ENCODE measurements at regions not wholly inside any gene's neighbourhood (a gene's known extent, or its start where the extent isn't known, plus 50 kb on each side); places are given as distances from the start of the nearest gene placed in this dataset.
"Not testable (repeated sequence)": the region's sequence is repeated elsewhere in the genome, so short reads cannot be mapped to it uniquely, and the experiment has no call there.

DNA sequence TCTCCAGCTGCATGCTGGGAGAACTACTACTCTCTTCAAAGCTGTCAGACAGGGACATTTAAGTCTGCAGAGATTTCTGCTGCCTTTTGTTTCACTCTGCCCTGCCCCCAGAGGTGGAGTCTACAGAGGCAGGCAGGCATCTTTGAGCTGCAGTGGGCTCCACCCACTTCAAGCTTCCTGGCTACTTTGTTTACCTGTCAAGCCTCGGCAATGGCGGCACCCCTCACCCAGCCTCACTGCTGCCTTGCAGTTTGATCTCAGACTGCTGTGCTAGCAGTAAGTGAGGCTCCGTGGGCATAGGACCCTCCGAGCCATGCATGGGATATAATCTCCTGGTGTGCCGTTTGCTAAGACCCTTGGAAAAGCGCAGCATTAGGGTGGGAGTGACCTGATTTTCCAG, 61.7 kb downstream of the DMRTA1 start:
- DNase-seq, result not testable (repeated sequence)

DNA sequence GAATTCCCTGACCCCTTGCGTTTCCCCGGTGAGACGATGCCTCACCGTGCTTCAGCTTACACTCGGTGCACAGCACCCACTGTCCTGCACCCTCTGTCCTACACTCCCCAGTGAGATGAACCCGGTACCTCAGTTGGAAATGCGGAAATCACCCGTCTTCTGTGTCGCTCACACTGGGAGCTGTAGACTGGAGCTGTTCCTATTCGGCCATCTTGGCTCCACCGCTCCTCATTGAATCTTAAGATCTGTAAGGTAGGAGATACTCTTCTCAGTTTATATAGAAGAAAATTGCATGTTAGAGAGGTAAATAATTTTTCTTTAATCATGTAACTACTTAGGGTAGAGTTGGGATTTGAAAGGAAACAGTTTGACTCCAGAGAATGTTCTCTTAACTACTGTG, 62.2 kb downstream of the DMRTA1 start:
- no peak for DNase-seq

DNA sequence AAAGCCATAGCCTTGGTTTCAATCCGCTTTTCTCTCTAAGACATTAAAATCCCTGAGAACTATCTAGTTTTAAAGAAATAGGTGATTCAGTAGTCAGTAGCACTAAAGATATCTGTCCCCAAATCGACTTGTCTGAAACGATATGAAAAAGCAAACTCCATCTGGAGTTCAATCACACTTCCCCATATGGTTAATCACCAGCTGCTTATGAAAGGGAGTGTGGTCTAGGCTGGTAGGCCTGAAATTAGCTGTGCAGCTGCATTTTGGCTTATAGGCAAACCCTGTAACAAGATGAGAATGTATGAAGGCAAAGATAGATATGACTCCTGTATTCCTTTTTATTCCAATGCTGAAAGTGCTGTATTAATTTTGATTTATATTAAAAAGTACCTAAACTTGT, 65.9 kb downstream of the DMRTA1 start:
- DNase-seq, result no peak

DNA sequence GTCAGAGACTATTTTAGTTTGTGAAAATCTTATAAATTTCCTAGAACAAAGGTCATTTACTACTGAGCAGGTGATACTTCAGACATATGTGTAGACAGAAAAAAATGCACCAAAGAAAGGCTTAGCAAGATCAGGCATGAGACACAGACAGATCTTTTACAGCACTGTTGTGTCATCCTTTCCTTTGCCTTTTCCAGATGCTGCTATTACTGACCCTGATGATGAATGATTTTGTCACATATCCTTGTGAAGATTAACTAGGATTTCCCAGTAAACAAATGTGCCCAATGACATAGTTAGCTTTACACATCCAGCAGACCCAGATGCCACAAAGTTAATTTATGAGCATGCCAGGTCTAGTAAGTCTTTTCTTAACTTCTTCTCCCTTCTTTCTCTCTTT, 68.2 kb downstream of the DMRTA1 start:
- no peak for DNase-seq

DNA sequence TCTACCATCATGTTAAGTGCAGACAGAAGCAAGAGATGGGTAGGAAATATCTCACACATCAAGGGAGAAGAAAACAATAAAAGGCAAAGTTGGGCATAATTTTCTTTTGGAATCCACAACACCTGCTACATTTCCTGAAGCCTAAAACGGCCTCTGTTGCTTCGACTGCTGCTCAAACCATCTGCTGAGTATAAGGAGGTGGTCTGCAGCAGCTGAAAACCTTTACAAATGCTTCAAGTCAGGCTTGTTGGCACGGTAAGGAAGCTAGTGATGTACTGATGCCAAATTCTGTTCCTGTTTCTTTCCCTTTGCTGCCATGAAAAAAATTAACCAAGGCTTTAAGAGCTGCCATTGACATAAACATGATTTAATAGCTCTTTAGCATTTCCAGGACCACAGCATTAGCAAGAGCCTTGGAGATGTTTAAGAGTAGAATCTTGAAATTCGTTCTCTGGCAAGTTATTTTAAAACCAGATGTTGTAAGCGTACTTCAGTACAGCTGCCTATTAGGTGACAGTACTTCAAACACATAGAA, 75.6 kb downstream of the DMRTA1 start:
- DNase-seq, result no peak

DNA sequence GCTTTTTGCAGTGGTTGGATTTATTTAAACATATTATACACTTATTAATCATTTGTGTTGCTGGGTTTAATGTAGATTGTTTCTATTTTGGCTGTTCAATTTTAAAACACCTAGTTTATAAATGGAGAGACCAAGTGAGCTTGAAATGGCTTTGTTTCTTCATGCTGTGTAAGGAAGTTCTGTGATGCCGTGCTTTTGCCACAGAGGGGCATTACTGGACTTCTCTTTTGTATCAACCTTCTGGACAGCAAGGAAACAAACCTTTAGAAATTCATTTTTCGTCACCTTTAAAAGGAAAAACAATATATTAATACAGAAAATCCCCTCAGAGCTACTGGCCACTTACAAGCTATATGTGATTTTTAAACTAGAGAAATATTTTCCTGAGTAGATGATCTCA, 81.9 kb downstream of the DMRTA1 start:
- peak; percentile 2 for DNase-seq

DNA sequence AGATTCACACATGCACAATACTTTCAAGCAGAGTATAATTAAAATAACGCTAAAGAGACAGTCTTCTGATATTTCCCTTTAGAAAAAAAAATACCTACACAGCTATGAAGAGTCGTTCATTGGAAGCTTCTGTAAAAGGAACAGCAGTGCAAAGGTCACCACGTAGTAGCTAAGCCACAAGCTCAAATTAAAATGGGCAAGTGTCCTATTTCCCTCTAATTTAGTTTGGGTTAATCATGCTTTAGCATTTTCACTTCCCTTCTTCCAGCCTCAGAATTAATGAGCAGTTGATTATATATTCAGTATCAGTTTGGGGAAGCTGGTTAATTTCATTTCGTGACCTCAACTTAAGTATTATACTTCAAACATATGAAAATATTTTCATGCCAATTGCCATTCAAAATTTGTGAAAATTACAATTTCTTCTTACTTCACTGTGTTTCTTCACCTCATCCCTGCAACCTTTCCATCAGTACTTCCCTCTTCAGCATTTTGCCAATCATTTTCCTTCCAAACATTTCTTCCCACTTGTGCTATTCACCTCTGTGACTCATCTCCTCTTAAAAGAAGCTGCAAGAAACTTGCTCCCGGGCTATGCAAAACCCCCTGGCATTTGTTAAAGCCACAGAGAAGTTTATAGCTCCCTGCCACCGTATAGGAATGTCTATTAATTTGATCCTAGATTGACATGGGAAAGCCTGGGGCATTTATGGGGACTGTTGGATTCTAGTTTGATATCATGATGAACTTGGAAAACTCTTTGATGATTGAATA, 83.0 kb downstream of the DMRTA1 start:
- DNase-seq, result no peak

DNA sequence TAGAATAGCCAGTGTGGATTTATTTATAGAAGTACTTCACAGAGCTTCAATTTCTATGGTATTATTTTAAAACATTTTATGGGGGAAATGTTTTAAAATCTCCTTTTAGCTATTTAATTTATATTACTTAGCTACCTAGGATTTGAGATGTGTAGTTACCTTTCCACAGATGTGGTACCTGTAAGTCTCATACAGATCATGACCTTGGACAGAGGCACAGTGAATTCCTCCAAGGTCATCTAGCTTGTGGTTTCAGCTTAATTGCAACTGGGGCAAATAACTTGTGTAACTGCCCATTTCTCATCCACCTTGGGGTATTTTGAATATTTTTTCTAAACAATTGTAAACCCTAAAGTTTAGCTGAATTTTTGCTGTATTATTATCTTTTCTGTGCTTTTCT, 89.2 kb downstream of the DMRTA1 start:
- DNase-seq, result no peak

DNA sequence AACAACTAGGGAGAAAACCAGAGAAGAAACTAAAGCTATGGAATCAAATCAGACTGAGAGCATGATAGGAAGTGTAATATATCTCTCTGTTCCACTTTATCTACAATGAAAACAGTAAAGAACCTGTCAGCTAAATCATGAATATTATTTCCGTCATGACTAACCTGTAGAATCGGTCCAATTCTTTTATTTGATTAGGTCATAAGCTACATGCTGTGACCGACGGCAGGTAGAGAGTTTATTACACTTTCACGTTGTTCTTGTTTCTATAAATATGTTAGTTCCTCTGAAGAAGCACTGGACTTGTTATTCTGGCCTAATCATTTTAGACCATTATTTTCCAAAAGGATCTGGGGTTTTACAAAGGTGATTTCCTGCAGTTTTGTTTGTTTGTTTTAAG, 91.1 kb downstream of the DMRTA1 start:
- no peak for DNase-seq

DNA sequence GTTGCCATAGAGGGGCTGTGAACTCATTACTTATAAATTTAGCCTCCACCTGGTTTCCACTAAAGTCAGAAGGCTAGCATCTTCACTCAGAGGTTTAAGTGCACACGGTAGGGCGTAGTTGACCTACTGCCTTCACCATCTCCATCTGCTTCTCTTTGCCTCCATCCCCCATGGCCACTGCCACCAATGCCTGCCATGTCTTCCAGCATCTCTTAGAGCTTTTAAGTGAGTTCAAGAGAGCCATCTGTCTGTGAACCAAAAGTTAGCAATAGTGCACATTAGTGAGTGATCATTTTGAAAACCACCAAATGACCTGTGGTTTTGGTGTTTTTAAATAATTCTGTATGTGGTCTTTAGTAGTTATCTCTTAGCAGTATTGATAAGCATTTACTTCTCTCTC, 102.0 kb downstream of the DMRTA1 start:
- no peak for DNase-seq

DNA sequence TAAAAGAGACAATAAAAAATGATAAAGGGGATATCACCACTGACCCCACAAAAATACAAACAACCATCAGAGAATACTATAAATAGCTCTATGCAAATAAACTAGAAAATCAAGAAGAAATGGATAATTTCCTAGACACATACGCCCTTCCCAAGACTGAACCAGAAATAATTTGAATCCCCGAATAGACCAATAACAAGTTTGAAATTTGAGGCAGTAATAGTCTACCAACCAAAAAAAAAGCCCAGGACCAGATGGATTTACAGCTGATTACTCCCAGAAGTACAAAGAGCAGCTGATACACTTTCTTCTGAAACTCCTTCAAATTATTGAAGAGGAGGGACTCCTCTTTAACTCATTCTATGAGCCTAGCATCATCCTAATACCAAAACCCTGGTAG, 128.1 kb downstream of the DMRTA1 start:
- DNase-seq, result no peak

DNA sequence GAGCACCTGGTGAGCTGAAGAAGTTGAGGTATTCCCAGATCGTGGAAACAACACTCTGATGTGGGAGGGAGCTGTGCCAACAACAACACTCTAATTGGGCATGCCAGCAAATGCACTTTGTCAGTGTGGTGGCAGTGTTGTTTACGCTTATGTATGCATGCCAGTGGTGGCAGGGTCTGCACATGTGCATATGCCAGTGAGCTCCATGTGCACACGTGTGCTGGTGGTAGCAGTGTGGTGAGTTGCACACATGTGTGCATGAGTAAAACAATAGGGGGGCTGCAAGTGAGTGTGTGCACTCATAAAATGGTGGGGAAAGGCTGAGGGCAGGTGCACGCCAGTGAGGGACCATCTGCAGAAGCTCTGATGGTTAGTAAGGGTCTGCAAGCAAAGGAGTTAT, 134.2 kb downstream of the DMRTA1 start:
- DNase-seq, result no peak

DNA sequence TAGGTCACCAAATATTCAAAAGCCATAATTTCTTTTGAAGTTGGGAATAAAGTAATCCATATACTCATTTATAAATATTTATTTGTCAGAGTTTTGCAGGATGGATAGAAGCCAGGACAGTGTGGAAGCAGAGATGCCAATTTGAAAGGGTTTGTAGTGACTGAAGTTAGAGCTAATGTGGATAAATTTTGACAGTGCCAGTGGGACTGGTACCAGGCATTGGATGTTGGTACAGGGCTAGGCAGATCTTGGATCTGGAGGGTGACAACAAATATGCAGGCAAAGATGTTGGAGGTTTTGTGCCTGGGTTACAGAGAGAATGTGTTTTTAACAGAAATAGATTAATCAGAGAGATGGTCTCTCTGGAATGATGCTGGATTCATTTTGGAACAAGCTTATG, 135.6 kb downstream of the DMRTA1 start:
- DNase-seq, result no peak

DNA sequence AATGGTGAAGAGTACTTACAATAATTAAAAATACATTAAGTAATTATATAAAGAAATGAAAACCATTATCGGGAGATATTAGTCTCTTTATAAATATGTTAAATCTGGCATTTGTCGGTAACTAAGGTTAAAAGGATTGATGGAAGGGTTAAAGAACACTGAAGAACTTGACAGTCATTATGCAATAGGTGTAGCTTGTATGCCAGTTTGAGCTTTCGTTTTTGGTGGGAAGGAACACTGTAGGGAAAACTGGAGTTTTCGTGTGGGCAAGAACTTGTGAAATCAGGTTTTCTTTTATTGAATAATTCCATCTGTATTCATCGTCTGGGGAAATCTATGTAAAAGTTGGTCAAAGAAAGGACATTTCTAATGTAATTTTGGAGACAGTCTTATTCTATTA, 142.3 kb downstream of the DMRTA1 start:
- DNase-seq, result no peak

DNA sequence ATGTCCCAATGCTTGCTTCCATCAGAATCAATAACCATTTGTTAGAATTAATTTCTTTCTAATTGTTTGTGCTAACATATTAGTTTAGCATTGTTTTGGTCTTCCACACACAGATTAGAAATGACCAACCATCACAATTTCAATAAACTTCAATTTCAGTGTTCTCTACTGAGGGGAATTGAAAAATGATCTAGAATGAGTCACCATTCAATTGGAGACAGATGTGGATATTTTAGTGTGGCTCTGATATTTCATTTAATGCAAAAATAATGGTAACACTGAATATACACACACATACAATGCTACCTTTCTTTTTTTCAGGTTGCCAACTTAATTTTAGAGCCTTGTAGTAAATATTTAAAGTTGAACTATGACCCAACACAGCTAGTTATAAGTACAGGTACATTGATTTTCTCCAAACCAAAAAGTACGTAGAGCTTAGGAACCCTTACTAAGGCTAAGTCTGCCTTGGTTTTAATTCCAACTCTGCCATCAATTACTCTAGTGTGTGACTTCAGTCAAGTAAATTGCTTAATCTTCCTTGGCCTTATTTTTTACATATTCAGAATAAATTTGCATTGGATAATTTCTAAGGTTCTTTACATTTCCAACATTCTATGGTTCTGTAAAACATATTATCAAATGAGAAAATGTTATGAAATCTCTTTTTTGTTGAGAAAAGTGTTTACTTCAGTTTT, 143.9 kb downstream of the DMRTA1 start:
- peak; percentile 1 for DNase-seq

DNA sequence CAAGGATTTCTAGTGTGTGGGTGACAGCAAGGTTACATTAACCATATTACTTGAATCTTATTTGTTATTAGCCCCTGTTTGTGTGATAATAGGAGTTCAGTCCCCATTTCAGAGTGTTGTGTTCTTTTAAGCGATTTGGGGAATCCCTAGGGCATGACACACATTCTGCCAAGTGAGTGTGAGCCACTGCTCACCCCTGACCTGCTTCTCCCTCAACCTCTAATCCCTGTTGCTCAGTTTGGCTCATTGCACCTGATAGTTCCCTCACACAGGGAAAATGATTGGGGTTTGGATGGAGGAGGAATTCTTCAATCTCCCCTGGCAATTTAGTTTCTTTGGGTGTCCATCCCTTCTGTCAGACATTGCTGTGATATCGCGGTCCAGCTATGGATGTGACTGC, 149.2 kb downstream of the DMRTA1 start:
- DNase-seq, result no peak

DNA sequence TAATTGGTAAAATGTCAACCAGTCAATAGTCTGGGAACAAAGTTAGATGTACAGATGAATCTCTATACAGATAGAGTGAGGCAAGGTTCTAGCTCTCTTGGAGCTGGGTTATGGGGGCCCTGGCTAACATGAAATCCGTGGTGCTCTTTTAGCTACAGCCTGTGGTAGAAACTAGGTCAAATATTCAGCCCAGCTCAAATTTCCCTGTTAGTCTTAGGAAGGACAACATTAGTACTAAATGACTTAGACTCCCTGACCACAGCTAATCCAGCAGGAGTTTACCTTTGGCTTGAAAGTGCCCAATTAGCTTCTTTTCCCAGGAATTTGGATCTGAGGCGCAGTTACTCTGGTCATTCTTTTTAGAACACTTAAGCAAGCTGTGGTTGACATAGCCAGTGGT, 170.5 kb downstream of the DMRTA1 start:
- DNase-seq, result no peak

DNA sequence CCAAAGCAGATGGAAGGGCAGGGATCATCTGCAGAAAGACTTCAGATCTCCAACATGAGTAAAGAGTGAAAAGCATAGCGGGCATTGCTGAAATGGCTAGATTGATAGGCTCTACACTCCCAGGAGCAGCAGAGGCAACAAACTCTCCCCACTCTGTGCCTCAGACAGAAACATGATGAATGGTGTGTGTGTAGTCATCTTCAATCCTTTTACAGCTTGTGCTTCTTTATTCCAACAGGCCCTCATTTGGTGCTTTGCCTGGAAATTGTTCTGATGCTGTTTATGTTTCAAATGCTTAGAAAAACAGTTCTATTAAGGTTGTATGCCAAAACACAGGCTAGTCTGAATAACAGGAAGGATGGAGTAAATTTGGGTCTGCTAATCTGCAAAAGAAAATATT, 176.2 kb downstream of the DMRTA1 start:
- no peak for DNase-seq

DNA sequence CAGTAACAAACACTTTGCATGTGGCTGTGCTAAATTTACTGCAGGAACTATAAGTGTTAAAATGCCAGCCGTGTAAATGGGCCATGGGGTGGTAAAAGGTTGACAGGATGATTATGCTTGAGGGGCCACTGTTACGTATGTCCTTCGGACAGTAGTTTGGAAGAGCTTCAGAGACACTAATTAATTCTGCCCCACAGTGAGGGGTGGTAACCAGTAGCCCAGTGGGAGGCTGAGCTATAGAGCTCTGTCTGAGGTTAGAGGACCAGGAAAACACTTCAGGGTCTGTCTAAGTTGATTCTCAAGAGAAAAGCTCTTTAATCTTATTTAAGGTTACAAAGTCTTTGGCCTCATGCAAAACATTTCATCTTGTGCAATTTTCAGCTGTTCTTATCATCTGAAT, 176.6 kb downstream of the DMRTA1 start:
- DNase-seq, result no peak

DNA sequence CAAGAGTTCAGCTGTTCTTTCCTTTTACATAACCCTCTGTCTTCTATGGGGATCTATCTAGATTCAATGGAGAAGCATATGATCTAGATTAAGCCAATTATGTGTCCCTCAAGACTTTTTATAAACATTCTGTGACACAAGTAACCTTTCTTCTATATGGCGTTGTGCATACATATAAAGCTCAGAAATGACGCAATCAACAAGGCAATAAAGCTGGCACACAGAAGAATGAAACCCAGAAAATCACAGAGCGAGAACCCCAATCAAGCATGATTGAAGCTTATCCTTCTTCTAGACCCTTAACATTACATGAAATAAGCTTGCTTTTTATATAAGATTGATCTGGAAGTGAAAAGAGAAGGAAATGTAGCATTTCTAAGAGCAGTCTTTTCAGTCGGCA, 178.9 kb downstream of the DMRTA1 start:
- DNase-seq, result no peak

DNA sequence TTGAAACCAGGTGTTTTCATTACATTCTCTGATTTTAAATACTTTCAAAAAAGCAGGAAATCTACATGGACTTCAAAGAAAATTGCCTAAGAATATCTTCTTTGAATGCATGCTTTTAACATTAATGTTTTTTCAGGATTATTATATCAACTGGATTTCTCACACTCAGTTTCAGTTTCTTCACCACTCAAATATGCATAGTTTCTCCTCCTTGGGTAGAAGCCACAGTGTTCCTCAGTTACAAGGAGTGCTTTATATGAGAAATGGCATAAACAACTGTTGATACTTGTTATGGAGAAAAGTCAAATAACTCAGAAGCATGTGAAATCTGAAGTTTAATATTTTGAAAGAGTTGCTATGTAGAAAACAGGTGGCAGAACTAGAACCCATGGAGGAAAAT, 196.9 kb downstream of the DMRTA1 start:
- no peak for DNase-seq

DNA sequence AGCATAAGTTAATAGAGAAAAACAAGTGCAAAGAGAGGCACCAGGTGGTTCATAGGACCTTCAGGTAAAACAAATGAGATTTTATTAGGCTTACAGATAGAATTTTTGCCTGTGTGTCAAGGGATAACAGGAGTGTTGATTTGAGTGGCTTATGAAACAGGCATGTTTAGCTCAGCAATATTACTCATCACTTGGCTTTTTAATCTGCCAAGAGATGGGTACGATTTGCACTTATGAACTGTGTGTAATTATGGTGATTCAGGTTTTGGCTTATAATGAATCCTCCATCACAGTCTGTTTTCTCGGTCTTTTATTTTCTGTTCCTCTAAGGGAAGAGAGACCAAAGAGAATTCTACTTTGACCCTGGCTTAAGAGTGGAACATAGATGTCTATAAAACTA, 199.3 kb downstream of the DMRTA1 start:
- DNase-seq, result no peak

DNA sequence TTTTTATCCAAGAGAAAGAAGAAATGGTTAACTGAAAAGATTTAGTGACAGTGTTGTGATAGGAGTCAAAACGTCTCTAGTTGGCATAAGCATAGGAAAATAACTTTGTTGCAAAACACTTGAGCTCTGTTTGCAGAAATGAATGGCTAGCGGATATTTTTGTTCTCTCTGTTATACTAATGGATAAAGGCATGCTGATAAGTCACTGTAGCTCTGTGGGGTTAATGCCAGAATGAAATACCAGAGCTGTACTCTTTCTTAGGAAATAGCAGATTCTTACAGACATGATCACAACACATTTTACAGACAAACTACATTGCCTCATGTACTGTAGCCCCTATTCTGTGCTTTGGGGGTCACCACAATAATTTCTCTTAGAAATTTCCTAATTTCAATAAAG, 202.8 kb downstream of the DMRTA1 start:
- no peak for DNase-seq

DNA sequence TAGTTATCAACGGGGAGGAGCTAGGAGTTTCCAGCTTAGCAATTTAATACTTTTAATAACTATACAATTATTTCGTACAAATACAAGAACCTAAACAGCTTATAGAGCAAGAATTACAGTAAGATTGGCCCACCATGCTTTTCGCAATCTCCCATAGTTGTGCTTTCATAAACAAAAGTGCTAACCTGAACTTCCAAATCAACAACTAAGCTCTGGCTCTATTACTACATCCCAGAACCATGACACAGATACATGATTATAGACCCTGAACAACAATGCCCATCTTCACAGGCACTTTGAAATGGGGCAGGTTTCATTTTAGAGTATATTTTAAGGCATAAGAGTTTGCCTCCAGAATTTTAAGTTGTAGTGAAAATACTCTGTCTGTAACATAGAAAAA, 203.5 kb downstream of the DMRTA1 start:
- no peak for DNase-seq
